ENCODE measurements at regions not wholly inside any gene's neighbourhood (a gene's known extent, or its start where the extent isn't known, plus 50 kb on each side); places are given as distances from the start of the nearest gene placed in this dataset.

DNA sequence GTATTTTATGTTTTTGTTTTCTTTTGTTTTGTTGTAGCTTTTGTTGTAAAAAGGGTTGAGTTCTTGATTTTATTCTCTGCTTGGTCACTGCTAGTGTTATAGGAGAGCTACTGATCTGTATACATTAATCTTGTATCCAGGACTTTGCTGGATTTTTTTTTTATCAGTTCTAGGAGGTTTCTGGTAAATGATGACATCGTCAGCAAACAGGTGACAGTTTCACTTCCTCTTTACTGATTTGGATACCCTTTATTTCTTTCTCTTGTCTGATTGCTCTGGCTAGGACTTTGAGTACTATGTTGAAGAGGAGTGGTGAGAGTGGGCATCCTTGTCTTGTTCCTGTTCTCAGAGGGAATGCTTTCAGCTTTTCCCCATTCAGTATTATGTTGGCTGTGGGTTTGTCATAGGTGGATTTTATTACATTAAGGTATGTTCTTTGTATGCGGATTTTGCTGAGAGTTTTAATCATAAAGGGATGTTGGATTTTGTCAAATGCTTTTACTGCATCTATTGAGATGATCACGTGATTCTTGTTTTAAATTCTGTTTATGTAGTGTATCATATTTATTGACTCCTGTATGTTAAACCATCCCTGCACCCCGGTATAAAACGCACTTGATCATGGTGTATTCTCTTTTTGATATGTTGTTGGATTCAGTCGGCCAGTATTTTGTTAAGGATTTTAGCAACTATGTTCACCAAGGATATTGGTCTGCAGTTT lies 905.7 kb downstream of the LTN1 start:
- no peak overlapping the region for H3K4me3 ChIP-seq (ENCODE audit: insufficient read depth, low read length)
- no peaks in the 10 kb centered on the region for H3K4me1 ChIP-seq (ENCODE audit: insufficient read depth, low read length)
- H3K36me3 ChIP-seq (ENCODE audit: insufficient read depth, low read length), result no peaks in the 10 kb centered on the region
- TF ChIP-seq, protein P1, sequence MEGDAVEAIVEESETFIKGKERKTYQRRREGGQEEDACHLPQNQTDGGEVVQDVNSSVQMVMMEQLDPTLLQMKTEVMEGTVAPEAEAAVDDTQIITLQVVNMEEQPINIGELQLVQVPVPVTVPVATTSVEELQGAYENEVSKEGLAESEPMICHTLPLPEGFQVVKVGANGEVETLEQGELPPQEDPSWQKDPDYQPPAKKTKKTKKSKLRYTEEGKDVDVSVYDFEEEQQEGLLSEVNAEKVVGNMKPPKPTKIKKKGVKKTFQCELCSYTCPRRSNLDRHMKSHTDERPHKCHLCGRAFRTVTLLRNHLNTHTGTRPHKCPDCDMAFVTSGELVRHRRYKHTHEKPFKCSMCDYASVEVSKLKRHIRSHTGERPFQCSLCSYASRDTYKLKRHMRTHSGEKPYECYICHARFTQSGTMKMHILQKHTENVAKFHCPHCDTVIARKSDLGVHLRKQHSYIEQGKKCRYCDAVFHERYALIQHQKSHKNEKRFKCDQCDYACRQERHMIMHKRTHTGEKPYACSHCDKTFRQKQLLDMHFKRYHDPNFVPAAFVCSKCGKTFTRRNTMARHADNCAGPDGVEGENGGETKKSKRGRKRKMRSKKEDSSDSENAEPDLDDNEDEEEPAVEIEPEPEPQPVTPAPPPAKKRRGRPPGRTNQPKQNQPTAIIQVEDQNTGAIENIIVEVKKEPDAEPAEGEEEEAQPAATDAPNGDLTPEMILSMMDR (IDR thresholded peaks at IDR 0.05; ENCODE audit: extremely low read depth, low read depth, low read length), result no peak
- no peaks in the 10 kb centered on the region for H3K79me2 ChIP-seq (ENCODE audit: insufficient read depth, low read length)
- H3K4me2 ChIP-seq (ENCODE audit: insufficient read depth, low read length), result no peak overlapping the region
- no peaks in the 10 kb centered on the region for H3K9me3 ChIP-seq (ENCODE audit: low read depth, low read length)
- H3K27me3 ChIP-seq (ENCODE audit: insufficient read depth, low read length), result no peaks in the 10 kb centered on the region
- no peaks in the 10 kb centered on the region for H4K20me1 ChIP-seq (ENCODE audit: insufficient read depth, low read length)
- DNase-seq (ENCODE audit: insufficient read length, low spot score, missing footprints), result no peak
- H2AFZ ChIP-seq (ENCODE audit: low read length), result no peak overlapping the region
- H3K27ac ChIP-seq (ENCODE audit: low read depth, low read length), result no peak overlapping the region

DNA sequence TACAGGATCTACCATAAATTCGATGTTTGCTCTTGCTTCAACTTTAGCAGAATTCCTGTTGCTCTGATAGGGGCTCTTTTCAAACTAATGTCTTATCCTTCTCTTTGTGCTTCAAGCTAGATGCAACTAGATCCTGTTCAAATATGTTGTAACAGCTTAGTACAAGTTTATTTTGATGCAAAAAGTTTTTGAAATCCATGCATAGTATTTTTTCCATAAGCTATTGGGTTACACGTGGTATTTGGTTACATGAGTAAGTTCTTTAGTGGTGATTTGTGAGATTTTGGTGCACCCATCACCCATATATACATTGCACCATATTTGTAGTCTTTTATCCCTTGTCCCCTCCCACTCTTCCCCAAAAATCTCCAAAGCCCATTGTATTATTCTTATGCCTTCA lies 907.7 kb downstream of the LTN1 start:
- TF ChIP-seq, protein P1 (IDR thresholded peaks at IDR 0.05; ENCODE audit: extremely low read depth, low read depth, low read length), result no peak
- Histone ChIP-seq H3K27me3 (ENCODE audit: insufficient read depth, low read length) (no peaks in the 10 kb centered on the region), H3K4me3 (ENCODE audit: insufficient read depth, low read length) (no peak overlapping the region), H4K20me1 (ENCODE audit: insufficient read depth, low read length) (no peaks in the 10 kb centered on the region), H3K4me1 (ENCODE audit: insufficient read depth, low read length) (no peaks in the 10 kb centered on the region), H3K36me3 (ENCODE audit: insufficient read depth, low read length) (no peaks in the 10 kb centered on the region), H3K4me2 (ENCODE audit: insufficient read depth, low read length) (no peak overlapping the region), H3K9me3 (ENCODE audit: low read depth, low read length) (no peaks in the 10 kb centered on the region), H3K27ac (ENCODE audit: low read depth, low read length) (no peak overlapping the region), H3K79me2 (ENCODE audit: insufficient read depth, low read length) (no peaks in the 10 kb centered on the region), H2AFZ (ENCODE audit: low read length) (no peak overlapping the region)
- DNase-seq (ENCODE audit: insufficient read length, low spot score, missing footprints), result no peak

DNA sequence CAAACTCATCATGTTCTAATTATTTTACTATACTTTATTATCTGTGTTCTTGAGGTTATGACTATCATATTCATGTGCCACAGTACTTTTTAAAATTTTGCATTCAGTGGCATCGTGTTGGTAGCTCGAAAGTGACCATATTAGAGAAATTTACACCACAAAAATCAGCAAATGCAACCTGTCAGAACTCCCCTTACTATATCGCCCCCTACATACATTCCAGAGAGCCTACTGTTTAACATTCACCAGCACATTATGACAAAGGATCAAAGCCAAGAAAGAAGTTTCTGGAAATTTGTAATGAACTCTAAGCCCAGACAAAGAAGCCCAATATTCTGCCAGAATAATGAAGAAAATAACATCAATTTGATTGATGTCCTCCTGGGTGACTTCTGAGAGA lies 909.3 kb downstream of the LTN1 start:
- TF ChIP-seq, protein P1 (IDR thresholded peaks at IDR 0.05; ENCODE audit: extremely low read depth, low read depth, low read length), result no peak
- no peaks in the 10 kb centered on the region for H3K27me3 ChIP-seq (ENCODE audit: insufficient read depth, low read length)
- H3K4me1 ChIP-seq (ENCODE audit: insufficient read depth, low read length), result no peaks in the 10 kb centered on the region
- no peaks in the 10 kb centered on the region for H4K20me1 ChIP-seq (ENCODE audit: insufficient read depth, low read length)
- H3K9me3 ChIP-seq (ENCODE audit: low read depth, low read length), result no peaks in the 10 kb centered on the region
- H3K36me3 ChIP-seq (ENCODE audit: insufficient read depth, low read length), result no peaks in the 10 kb centered on the region
- no peak overlapping the region for H2AFZ ChIP-seq (ENCODE audit: low read length)
- no peak for DNase-seq (ENCODE audit: insufficient read length, low spot score, missing footprints)
- H3K27ac ChIP-seq (ENCODE audit: low read depth, low read length), result no peak overlapping the region
- H3K4me3 ChIP-seq (ENCODE audit: insufficient read depth, low read length), result no peak overlapping the region
- no peak overlapping the region for H3K4me2 ChIP-seq (ENCODE audit: insufficient read depth, low read length)
- no peaks in the 10 kb centered on the region for H3K79me2 ChIP-seq (ENCODE audit: insufficient read depth, low read length)

DNA sequence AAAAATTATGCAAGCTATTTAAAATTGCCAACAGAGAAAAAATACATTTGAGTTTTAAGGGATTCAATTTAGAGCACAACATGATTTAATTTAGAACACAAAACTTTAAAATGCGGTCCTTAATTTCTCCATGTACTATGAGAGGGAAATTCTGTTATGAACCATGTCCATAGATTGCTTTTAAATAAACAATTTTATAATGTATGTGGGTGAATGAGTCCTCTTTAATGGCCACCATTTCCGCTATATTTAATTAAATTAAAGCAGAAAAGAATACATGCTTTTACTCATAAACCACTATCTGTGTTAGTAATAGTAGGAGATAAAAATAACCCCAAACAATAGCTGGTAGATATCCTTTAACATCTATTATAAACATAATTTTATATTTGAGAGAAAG lies 914.6 kb downstream of the LTN1 start:
- H4K20me1 ChIP-seq (ENCODE audit: insufficient read depth, low read length), result no peaks in the 10 kb centered on the region
- no peak for DNase-seq (ENCODE audit: insufficient read length, low spot score, missing footprints)
- H2AFZ ChIP-seq (ENCODE audit: low read length), result no peak overlapping the region
- TF ChIP-seq, protein P1 (IDR thresholded peaks at IDR 0.05; ENCODE audit: extremely low read depth, low read depth, low read length), result no peak
- H3K4me3 ChIP-seq (ENCODE audit: insufficient read depth, low read length), result no peak overlapping the region
- no peaks in the 10 kb centered on the region for H3K9me3 ChIP-seq (ENCODE audit: low read depth, low read length)
- no peaks in the 10 kb centered on the region for H3K36me3 ChIP-seq (ENCODE audit: insufficient read depth, low read length)
- no peaks in the 10 kb centered on the region for H3K4me1 ChIP-seq (ENCODE audit: insufficient read depth, low read length)
- H3K27me3 ChIP-seq (ENCODE audit: insufficient read depth, low read length), result no peaks in the 10 kb centered on the region
- H3K79me2 ChIP-seq (ENCODE audit: insufficient read depth, low read length), result no peaks in the 10 kb centered on the region
- no peak overlapping the region for H3K27ac ChIP-seq (ENCODE audit: low read depth, low read length)
- H3K4me2 ChIP-seq (ENCODE audit: insufficient read depth, low read length), result no peak overlapping the region

Measured in osteoblast (primary cell).